GM18499 (cell line): ENCODE measurements at regions not wholly inside any gene's neighbourhood (a gene's known extent, or its start where the extent isn't known, plus 50 kb on each side); places are given as distances from the start of the nearest gene placed in this dataset.
"Not testable (repeated sequence)": the region's sequence is repeated elsewhere in the genome, so short reads cannot be mapped to it uniquely, and the experiment has no call there.

Experiments used
- ATAC-seq: cut with Tn5 transposase; IDR thresholded peaks from one replicate; pipeline ENCODE4 v1.9.1; 2021; ENCODE audit warnings: moderate number of reproducible peaks; ENCODE audit not compliant: insufficient read depth, unreplicated experiment

GRCh38 chr15:92803536-92803851 is 96.6 kb upstream of the CHD2 start:
- ATAC-seq, result no peak

GRCh38 chr15:92803852-92804609 is 96.1 kb upstream of the CHD2 start:
- ATAC-seq, result no peak

GRCh38 chr15:92804610-92804936 is 95.6 kb upstream of the CHD2 start:
- not testable (repeated sequence) for ATAC-seq

- ATAC-seq, result no peak
Observed at GRCh38 chr15:92805080-92805690, 94.9 kb upstream of the CHD2 start.

GRCh38 chr15:92806171-92806570 is 94.0 kb upstream of the CHD2 start:
- ATAC-seq, result not testable (repeated sequence)

- ATAC-seq, result no peak
Observed at GRCh38 chr15:92806763-92807162, 93.4 kb upstream of the CHD2 start.

- ATAC-seq, result no peak
Observed at GRCh38 chr15:92807971-92808571, 92.1 kb upstream of the CHD2 start.

- peak; percentile 18 for ATAC-seq
Observed at GRCh38 chr15:92808598-92809063, 91.5 kb upstream of the CHD2 start.

- ATAC-seq, result peak; percentile 61
Observed at GRCh38 chr15:92809064-92809879, 90.9 kb upstream of the CHD2 start.

GRCh38 chr15:92809880-92810361 is 90.2 kb upstream of the CHD2 start:
- no peak for ATAC-seq

GRCh38 chr15:92810418-92811138 is 89.5 kb upstream of the CHD2 start:
- ATAC-seq, result no peak

- ATAC-seq, result no peak
Observed at GRCh38 chr15:92811148-92811913, 88.8 kb upstream of the CHD2 start.

- ATAC-seq, result no peak
Observed at GRCh38 chr15:92812271-92812670, 87.9 kb upstream of the CHD2 start.

GRCh38 chr15:92813485-92813884 is 86.6 kb upstream of the CHD2 start:
- no peak for ATAC-seq

- ATAC-seq, result no peak
Observed at GRCh38 chr15:92817339-92817886, 82.7 kb upstream of the CHD2 start.

- no peak for ATAC-seq
Observed at GRCh38 chr15:92818651-92819277, 81.4 kb upstream of the CHD2 start.

- ATAC-seq, result no peak
Observed at GRCh38 chr15:92819278-92820235, 80.6 kb upstream of the CHD2 start.
